T-helper 1 cell treated with Interleukin-12 subunit alpha and Interleukin-12 subunit beta and Interleukin-4 antibody, amounts not matched to agents 30 ng/mL and 1 ng/mL, for 36 hours (primary cell): ENCODE measurements at regions not wholly inside any gene's neighbourhood (a gene's known extent, or its start where the extent isn't known, plus 50 kb on each side); places are given as distances from the start of the nearest gene placed in this dataset.

Experiments used
- intact Hi-C: fragments of 100-400 bp; cut with micrococcal nuclease; formaldehyde crosslinking; loops from one replicate; pipeline ENCODE4 v1.15.1; 2024

DNA sequence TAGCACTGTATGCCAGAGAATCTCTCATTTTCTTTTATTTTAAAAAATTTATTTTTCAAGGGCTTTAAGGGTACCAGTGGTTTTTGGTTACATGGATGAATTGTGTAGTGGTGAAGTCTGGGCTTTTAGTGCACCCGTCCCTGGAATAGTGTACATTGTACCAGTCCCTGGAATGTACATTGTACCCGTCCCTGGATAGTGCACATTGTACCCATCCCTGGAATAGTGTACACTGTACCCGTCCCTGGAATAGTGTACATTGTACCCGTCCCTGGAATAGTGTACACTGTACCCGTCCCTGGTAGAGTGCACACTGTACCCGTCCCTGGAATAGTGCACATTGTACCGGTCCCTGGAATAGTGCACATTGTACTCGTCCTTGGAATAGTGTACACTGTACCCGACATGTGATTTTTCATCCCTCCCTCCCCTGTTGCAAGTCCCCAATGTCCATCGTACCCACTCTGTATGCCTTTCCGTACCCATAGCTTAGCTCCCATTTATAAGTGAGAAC lies 56.1 kb upstream of the HELT start:
- intact Hi-C loops, result loop anchor here (5.0 to 10.0 kb wide), 4 partner anchors 107 to 1233 kb away; partner anchors contain the start of gene CYP4V2

DNA sequence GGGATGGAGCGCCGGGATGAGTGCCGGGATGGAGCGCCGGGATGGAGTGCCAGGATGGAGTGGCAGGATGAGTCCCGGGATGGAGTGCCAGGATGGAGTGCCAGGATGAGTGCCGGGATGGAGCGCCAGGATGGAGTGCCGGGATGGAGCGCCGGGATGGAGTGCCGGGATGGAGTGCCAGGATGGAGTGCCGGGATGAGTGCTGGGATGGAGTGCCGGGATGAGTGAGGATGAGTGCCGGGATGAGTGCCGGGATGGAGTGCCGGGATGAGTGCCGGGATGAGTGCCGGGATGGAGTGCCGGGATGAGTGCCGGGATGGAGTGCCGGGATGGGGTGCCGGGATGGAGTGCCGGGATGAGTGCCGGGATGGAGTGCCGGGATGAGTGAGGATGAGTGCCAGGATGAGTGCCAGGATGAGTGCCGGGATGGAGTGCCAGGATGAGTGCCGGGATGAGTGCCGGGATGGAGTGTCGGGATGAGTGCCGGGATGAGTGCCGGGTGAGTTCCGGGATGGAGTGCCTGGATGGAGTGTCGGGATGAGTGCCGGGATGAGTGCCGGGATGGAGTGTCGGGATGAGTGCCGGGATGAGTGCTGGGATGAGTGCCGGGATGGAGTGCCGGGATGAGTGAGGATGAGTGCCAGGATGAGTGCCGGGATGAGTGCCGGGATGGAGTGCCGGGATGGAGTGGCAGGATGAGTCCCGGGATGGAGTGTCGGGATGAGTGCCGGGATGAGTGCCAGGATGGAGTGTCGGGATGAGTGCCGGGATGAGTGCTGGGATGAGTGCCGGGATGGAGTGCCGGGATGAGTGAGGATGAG lies 52.9 kb upstream of the HELT start:
- intact Hi-C loops, result loop anchor here (2.0 to 10.0 kb wide), 4 partner anchors 111 to 1229 kb away; partner anchors contain the start of gene CYP4V2

DNA sequence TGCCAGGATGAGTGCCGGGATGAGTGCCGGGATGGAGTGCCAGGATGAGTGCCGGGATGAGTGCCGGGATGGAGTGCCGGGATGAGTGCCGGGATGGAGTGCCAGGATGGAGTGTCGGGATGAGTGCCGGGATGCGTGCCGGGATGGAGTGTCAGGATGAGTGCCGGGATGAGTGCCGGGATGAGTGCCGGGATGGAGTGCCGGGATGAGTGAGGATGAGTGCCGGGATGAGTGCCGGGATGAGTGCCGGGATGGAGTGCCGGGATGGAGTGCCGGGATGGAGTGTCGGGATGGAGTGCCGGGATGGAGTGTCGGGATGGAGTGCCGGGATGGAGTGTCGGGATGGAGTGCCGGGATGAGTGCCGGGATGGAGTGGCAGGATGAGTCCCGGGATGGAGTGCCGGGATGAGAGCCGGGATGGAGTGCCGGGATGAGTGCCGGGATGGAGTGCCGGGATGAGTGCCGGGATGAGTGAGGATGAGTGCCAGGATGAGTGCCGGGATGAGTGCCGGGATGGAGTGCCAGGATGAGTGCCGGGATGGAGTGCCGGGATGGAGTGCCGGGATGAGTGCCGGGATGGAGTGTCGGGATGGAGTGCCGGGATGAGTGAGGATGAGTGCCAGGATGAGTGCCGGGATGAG lies 52.1 kb upstream of the HELT start:
- intact Hi-C loops, result loop anchor here (10.0 kb wide), 2 partner anchors 111 to 1229 kb away; partner anchors contain the start of gene CYP4V2

DNA sequence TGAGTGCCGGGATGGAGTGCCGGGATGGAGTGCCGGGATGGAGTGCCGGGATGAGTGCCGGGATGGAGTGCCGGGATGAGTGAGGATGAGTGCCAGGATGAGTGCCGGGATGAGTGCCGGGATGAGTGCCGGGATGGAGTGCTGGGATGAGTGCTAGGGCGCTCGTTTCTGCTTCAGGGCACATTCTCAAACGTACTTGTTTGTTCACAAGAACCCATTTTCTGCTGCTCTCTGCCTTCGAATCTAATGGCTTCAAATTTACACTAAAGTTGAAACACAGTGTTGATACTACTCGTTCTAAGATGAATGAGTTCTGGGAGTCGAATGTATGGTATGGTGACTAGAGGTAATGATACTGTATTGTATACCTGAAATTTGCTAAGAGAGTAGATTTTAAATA lies 50.6 kb upstream of the HELT start:
- intact Hi-C loops, result loop anchor here (10.0 kb wide), 2 partner anchors 113 to 1227 kb away; partner anchors contain the start of gene CYP4V2

DNA sequence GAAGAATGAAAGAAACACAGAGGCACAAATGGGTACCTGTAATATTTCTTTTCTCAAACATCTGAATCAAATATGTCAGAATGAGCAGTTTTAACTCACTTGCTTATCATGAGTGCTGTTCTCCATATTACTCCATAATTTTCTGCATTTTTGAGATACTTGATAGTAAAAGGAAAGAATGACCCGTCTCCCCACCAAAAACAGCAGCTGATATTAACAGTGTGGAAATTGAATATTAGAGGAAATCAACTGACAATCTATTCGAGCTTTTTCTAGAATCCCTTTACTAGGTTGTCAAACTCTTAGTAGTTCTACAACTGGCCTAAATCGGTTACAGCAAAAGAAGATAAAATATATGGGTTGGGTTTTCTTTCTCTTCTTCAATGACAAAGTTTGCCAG lies 49.9 kb upstream of the HELT start:
- intact Hi-C loops, result loop anchor here (10.0 kb wide), 2 partner anchors 114 to 1226 kb away; partner anchors contain the start of gene CYP4V2
